ENCODE measurements at regions not wholly inside any gene's neighbourhood (a gene's known extent, or its start where the extent isn't known, plus 50 kb on each side); places are given as distances from the start of the nearest gene placed in this dataset.

- TF ChIP-seq REST (IDR thresholded peaks at IDR 0.05; ENCODE audit: insufficient read depth in 1 of 2, low read depth in 2 of 2, low read length in 2 of 2) (no peak), SIN3A (IDR thresholded peaks at IDR 0.05; ENCODE audit: borderline replicate concordance, insufficient read depth, low read length) (no peak), FOXP2 (optimal IDR thresholded peaks at IDR 0.05; ENCODE audit: borderline replicate concordance, extremely low read depth, extremely low read length, insufficient read depth) (no peak), TAF1 (IDR thresholded peaks at IDR 0.05; ENCODE audit: borderline replicate concordance, insufficient read depth, low read length) (no peak), POLR2AphosphoS5 (IDR thresholded peaks at IDR 0.05; ENCODE audit: low read depth, low read length) (no peak)
Measured at GRCh38 chr13:57815600-57815999, 184.1 kb downstream of the PCDH17 start.

GRCh38 chr13:57820924-57821323 is 189.4 kb downstream of the PCDH17 start:
- TF ChIP-seq FOXP2 (optimal IDR thresholded peaks at IDR 0.05; ENCODE audit: borderline replicate concordance, extremely low read depth, extremely low read length, insufficient read depth) (no peak), SIN3A (IDR thresholded peaks at IDR 0.05; ENCODE audit: borderline replicate concordance, insufficient read depth, low read length) (no peak), REST (IDR thresholded peaks at IDR 0.05; ENCODE audit: insufficient read depth in 1 of 2, low read depth in 2 of 2, low read length in 2 of 2) (no peak)

- no peak for TF ChIP-seq POLR2AphosphoS5 (IDR thresholded peaks at IDR 0.05; ENCODE audit: low read depth, low read length)
- TF ChIP-seq SIN3A (IDR thresholded peaks at IDR 0.05; ENCODE audit: borderline replicate concordance, insufficient read depth, low read length), result no peak
- TF ChIP-seq FOXP2 (optimal IDR thresholded peaks at IDR 0.05; ENCODE audit: borderline replicate concordance, extremely low read depth, extremely low read length, insufficient read depth), result no peak
- no peak for TF ChIP-seq TAF1 (IDR thresholded peaks at IDR 0.05; ENCODE audit: borderline replicate concordance, insufficient read depth, low read length)
- no peak for TF ChIP-seq REST (IDR thresholded peaks at IDR 0.05; ENCODE audit: insufficient read depth in 1 of 2, low read depth in 2 of 2, low read length in 2 of 2)
Measured at GRCh38 chr13:57823704-57824103, 192.2 kb downstream of the PCDH17 start.

GRCh38 chr13:57824121-57824520 is 192.6 kb downstream of the PCDH17 start:
- no peak for TF ChIP-seq TAF1 (IDR thresholded peaks at IDR 0.05; ENCODE audit: borderline replicate concordance, insufficient read depth, low read length)
- no peak for TF ChIP-seq FOXP2 (optimal IDR thresholded peaks at IDR 0.05; ENCODE audit: borderline replicate concordance, extremely low read depth, extremely low read length, insufficient read depth)
- TF ChIP-seq SIN3A (IDR thresholded peaks at IDR 0.05; ENCODE audit: borderline replicate concordance, insufficient read depth, low read length), result no peak
- TF ChIP-seq REST (IDR thresholded peaks at IDR 0.05; ENCODE audit: insufficient read depth in 1 of 2, low read depth in 2 of 2, low read length in 2 of 2), result no peak

GRCh38 chr13:57825066-57825465 is 193.5 kb downstream of the PCDH17 start:
- TF ChIP-seq POLR2AphosphoS5 (IDR thresholded peaks at IDR 0.05; ENCODE audit: low read depth, low read length), result no peak
- no peak for TF ChIP-seq SIN3A (IDR thresholded peaks at IDR 0.05; ENCODE audit: borderline replicate concordance, insufficient read depth, low read length)
- no peak for TF ChIP-seq REST (IDR thresholded peaks at IDR 0.05; ENCODE audit: insufficient read depth in 1 of 2, low read depth in 2 of 2, low read length in 2 of 2)
- TF ChIP-seq FOXP2 (optimal IDR thresholded peaks at IDR 0.05; ENCODE audit: borderline replicate concordance, extremely low read depth, extremely low read length, insufficient read depth), result no peak
- TF ChIP-seq TAF1 (IDR thresholded peaks at IDR 0.05; ENCODE audit: borderline replicate concordance, insufficient read depth, low read length), result no peak
